Gastrocnemius medialis (tissue), 4 donors: ENCODE measurements at regions not wholly inside any gene's neighbourhood (a gene's known extent, or its start where the extent isn't known, plus 50 kb on each side); places are given as distances from the start of the nearest gene placed in this dataset.
"Not testable (repeated sequence)": the region's sequence is repeated elsewhere in the genome, so short reads cannot be mapped to it uniquely, and the experiment has no call there.

Source experiments
- CTCF ChIP-seq, 5 experiments: fragments of 450-650 bp in 3 of 5; fragments of 200-600 bp in 2 of 5; sonication (generic) in 2 of 5; IDR thresholded peaks in 4 of 5; conservative IDR thresholded peaks in 1 of 5; 1 replicate in 4 of 5; 2 replicates in 1 of 5; pipeline ENCODE4 v1.5.1; 2016 to 2019; ENCODE audit warnings: antibody characterized with exemption in 5 of 5, mild to moderate bottlenecking in 3 of 5, moderate library complexity in 3 of 5
- POLR2A ChIP-seq, 2 donors: fragments of 450-650 bp; IDR thresholded peaks; one replicate each; pipeline ENCODE4 v1.6.1; 2017; ENCODE audit warnings: antibody characterized with exemption in 2 of 2, mild to moderate bottlenecking in 2 of 2, moderate library complexity in 2 of 2

- not testable (repeated sequence) for TF ChIP-seq POLR2A (IDR thresholded peaks at IDR 0.05); CTCF (IDR thresholded peaks at IDR 0.05 in 4 of 5, conservative IDR thresholded peaks at IDR 0.05 in 1 of 5)
Measured at GRCh38 chrX:51125743-51126142, 206.9 kb upstream of the NUDT10 start.
